SK-N-SH (cell line): ENCODE measurements at regions not wholly inside any gene's neighbourhood (a gene's known extent, or its start where the extent isn't known, plus 50 kb on each side); places are given as distances from the start of the nearest gene placed in this dataset.

Experiments used
- CTCF ChIA-PET: fragments of 300-600, 350-600 bp; formaldehyde crosslinking; extraction: SDS; loops from one replicate; lab custom pipeline; 2021; lab: Yijun Ruan, JAX
- POLR2A ChIA-PET: fragments of 350-600 bp; sonication (Branson Sonifier 250); formaldehyde crosslinking; extraction: SDS; loops from one replicate; lab custom pipeline; 2020; ENCODE audit warnings: antibody characterized with exemption, inconsistent platforms; lab: Yijun Ruan, JAX
- DNase-seq: peaks from one replicate; pipeline ENCODE4 v3.0.0; 2012
- H2AFZ ChIP-seq: fragments of 200-600 bp; sonication (generic); 2 replicates; pipeline ENCODE4 v1.8.1; 2016; ENCODE audit warnings: antibody characterized with exemption, mild to moderate bottlenecking, low read depth
- H3F3A ChIP-seq: fragments of 200-600 bp; sonication (generic); replicated peaks from 2 replicates; pipeline ENCODE3; 2016; ENCODE audit warnings: antibody characterized with exemption, mild to moderate bottlenecking; ENCODE audit not compliant: insufficient read depth
- H3K27ac ChIP-seq, 2 experiments: fragments of 200-500 bp in 1 of 2; fragments of 200-600 bp in 1 of 2; sonication (Bioruptor generic) in 1 of 2; sonication (generic), shearing (Covaris generic) in 1 of 2; 2 replicates each; pipeline versions ENCODE4 v1.5.1 to v1.6.1; 2014 to 2016; ENCODE audit warnings: low read depth in 2 of 2, inconsistent platforms in 1 of 2, low read length in 1 of 2, mild to moderate bottlenecking in 1 of 2, mixed read lengths in 1 of 2
- H3K27me3 ChIP-seq: fragments of 200-600 bp; sonication (generic), shearing (Covaris generic); 2 replicates; pipeline ENCODE4 v1.6.1; 2016; ENCODE audit warnings: mixed run types; ENCODE audit not compliant: insufficient read depth
- H3K36me3 ChIP-seq, 2 experiments: fragments of 200-500 bp in 1 of 2; fragments of 200-600 bp in 1 of 2; sonication (Bioruptor generic) in 1 of 2; sonication (generic) in 1 of 2; replicated peaks in 1 of 2; 2 replicates each; pipeline versions ENCODE3 to v1.5.1; 2014 to 2016; ENCODE audit warnings: low read length in 1 of 2, mild to moderate bottlenecking in 1 of 2; ENCODE audit not compliant: insufficient read depth in 2 of 2, control insufficient read depth in 1 of 2
- H3K4me1 ChIP-seq, 2 experiments: fragments of 200-500 bp in 1 of 2; fragments of 200-600 bp in 1 of 2; sonication (Bioruptor generic) in 1 of 2; sonication (generic), shearing (Covaris generic) in 1 of 2; 2 replicates each; pipeline versions ENCODE4 v1.5.1 to v1.6.1; 2014 to 2016; ENCODE audit warnings: low read depth in 1 of 2, low read length in 1 of 2, mixed run types in 1 of 2; ENCODE audit not compliant: insufficient read depth in 2 of 2, control insufficient read depth in 1 of 2
- H3K4me2 ChIP-seq: fragments of 200-600 bp; sonication (generic), shearing (Covaris generic); 2 replicates; pipeline ENCODE4 v1.6.1; 2017; ENCODE audit warnings: mixed run types
- H3K4me3 ChIP-seq, 2 experiments: fragments of 200-500 bp in 1 of 2; fragments of 200-600 bp in 1 of 2; sonication (Bioruptor generic) in 1 of 2; sonication (generic), shearing (Covaris generic) in 1 of 2; 2 replicates each; pipeline versions ENCODE4 v1.5.1 to v1.8.1; 2014 to 2016; ENCODE audit warnings: low read depth in 2 of 2, inconsistent platforms in 1 of 2, low read length in 1 of 2, mild to moderate bottlenecking in 1 of 2, mixed read lengths in 1 of 2, moderate library complexity in 1 of 2
- H3K79me2 ChIP-seq: fragments of 200-600 bp; sonication (generic); 2 replicates; pipeline ENCODE4 v1.8.1; 2017; ENCODE audit warnings: mild to moderate bottlenecking; ENCODE audit not compliant: insufficient read depth
- H3K9ac ChIP-seq: fragments of 200-600 bp; sonication (generic); 2 replicates; pipeline ENCODE4 v1.6.1; 2017; ENCODE audit warnings: mixed run types
- H3K9me2 ChIP-seq: fragments of 200-600 bp; sonication (generic); 2 replicates; pipeline ENCODE4 v1.6.1; 2017; ENCODE audit warnings: mixed run types
- H3K9me3 ChIP-seq: fragments of 200-600 bp; sonication (generic); 2 replicates; pipeline ENCODE4 v1.6.1; 2017; ENCODE audit warnings: mixed run types, mild to moderate bottlenecking, moderate library complexity
- H4K20me1 ChIP-seq: fragments of 200-600 bp; sonication (generic); 2 replicates; pipeline ENCODE4 v1.6.1; 2017; ENCODE audit warnings: mild to moderate bottlenecking, mixed run types; ENCODE audit not compliant: insufficient read depth
- CHD2 ChIP-seq: fragments of 150-350 bp; IDR thresholded peaks from 2 replicates; pipeline ENCODE4 v1.6.1; 2018; ENCODE audit warnings: low read length; ENCODE audit not compliant: partially characterized antibody
- EZH2phosphoT487 ChIP-seq: fragments of 200-600 bp; sonication (generic); IDR thresholded peaks from 2 replicates; pipeline ENCODE4 v1.6.1; 2017; ENCODE audit warnings: low read depth, mixed run types, mild to moderate bottlenecking, antibody characterized with exemption, moderate library complexity, borderline replicate concordance
- GABPA ChIP-seq: IDR thresholded peaks from 2 replicates; pipeline ENCODE4 v1.4.0; 2012; ENCODE audit warnings: low read depth, mild to moderate bottlenecking
- GATA2 ChIP-seq: sonication (generic); formaldehyde crosslinking; IDR thresholded peaks from 2 replicates; pipeline ENCODE4 v1.5.0; 2020; ENCODE audit warnings: mild to moderate bottlenecking, missing genetic modification reagents
- MAX ChIP-seq: IDR thresholded peaks from 2 replicates; pipeline ENCODE4 v1.4.0; 2012; ENCODE audit warnings: low read depth
- MEF2A ChIP-seq: IDR thresholded peaks from 2 replicates; pipeline ENCODE4 v1.4.0; 2012; ENCODE audit warnings: low read depth, borderline replicate concordance
- MXI1 ChIP-seq: IDR thresholded peaks from 2 replicates; pipeline ENCODE4 v1.6.1; 2012; ENCODE audit warnings: mild to moderate bottlenecking, low read depth, low read length, improper control_type of control experiment
- NFIC ChIP-seq: IDR thresholded peaks from 2 replicates; pipeline ENCODE4 v1.4.0; 2012; ENCODE audit warnings: borderline replicate concordance
- REST ChIP-seq: IDR thresholded peaks from 2 replicates; pipeline ENCODE4 v1.6.1; 2012; ENCODE audit warnings: mild to moderate bottlenecking, low read depth, low read length, moderate library complexity
- RXRA ChIP-seq: IDR thresholded peaks from 2 replicates; pipeline ENCODE4 v1.4.0; 2012; ENCODE audit warnings: low read depth, mild to moderate bottlenecking, borderline replicate concordance
- SIN3A ChIP-seq: IDR thresholded peaks from 2 replicates; pipeline ENCODE4 v1.6.1; 2012; ENCODE audit warnings: low read depth, mild to moderate bottlenecking, low read length, moderate library complexity, borderline replicate concordance
- TEAD4 ChIP-seq: IDR thresholded peaks from 2 replicates; pipeline ENCODE4 v1.4.0; 2012; ENCODE audit warnings: mild to moderate bottlenecking, borderline replicate concordance; ENCODE audit not compliant: insufficient read depth
- WGBS: methylation state at CpG from one replicate; pipeline ENCODE4 v1.1.6; 2017; ENCODE audit warnings: low lambda C conversion rate; 5-methylcytosine and 5-hydroxymethylcytosine counted together
- TF ChIP-seq, protein P1 (sequence below): fragments of 150-350 bp; IDR thresholded peaks from 2 replicates; pipeline ENCODE4 v1.6.1; 2016; ENCODE audit warnings: mild to moderate bottlenecking, low read depth, low read length
- TF ChIP-seq, protein P2 (sequence below): IDR thresholded peaks from 2 replicates; pipeline ENCODE4 v1.4.0; 2012; ENCODE audit warnings: low read depth, borderline replicate concordance

DNA sequence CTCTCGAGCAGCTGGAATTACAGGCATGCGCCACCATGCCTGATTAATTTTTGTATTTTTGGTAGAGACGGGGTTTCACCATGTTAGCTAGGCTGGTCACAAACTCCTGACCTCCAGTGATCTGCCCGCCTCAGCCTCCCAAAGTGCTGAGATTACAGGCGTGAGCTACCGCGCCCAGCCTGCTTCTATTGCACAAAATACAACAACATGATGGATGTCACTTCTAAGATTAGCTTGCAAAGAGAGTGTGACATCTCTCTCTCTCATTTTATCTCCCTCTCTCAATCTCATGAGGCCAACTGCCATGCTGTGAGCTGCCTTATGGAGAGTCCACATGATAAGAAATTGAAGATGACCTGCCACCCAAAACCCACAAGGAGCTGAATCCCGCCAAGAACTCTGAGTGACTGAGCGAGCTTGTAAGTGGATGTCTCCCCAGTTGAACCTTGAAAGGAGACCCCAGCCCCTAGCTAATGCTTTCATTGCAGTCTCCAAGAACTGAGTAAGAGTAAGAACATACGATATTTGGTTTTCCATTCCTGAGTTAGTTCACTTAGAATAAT, 458.5 kb downstream of the RBFOX1 start (continued):
- TF ChIP-seq REST (no peak), SIN3A (no peak), CHD2 (no peak), TEAD4 (no peak), NFIC (no peak)
- TF ChIP-seq, protein P1, sequence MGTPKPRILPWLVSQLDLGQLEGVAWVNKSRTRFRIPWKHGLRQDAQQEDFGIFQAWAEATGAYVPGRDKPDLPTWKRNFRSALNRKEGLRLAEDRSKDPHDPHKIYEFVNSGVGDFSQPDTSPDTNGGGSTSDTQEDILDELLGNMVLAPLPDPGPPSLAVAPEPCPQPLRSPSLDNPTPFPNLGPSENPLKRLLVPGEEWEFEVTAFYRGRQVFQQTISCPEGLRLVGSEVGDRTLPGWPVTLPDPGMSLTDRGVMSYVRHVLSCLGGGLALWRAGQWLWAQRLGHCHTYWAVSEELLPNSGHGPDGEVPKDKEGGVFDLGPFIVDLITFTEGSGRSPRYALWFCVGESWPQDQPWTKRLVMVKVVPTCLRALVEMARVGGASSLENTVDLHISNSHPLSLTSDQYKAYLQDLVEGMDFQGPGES = no peak
- TF ChIP-seq, protein P2, sequence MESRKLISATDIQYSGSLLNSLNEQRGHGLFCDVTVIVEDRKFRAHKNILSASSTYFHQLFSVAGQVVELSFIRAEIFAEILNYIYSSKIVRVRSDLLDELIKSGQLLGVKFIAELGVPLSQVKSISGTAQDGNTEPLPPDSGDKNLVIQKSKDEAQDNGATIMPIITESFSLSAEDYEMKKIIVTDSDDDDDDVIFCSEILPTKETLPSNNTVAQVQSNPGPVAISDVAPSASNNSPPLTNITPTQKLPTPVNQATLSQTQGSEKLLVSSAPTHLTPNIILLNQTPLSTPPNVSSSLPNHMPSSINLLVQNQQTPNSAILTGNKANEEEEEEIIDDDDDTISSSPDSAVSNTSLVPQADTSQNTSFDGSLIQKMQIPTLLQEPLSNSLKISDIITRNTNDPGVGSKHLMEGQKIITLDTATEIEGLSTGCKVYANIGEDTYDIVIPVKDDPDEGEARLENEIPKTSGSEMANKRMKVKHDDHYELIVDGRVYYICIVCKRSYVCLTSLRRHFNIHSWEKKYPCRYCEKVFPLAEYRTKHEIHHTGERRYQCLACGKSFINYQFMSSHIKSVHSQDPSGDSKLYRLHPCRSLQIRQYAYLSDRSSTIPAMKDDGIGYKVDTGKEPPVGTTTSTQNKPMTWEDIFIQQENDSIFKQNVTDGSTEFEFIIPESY = no peak

GRCh38 chr16:7775072-7775488, 442.4 kb downstream of the RBFOX1 start:
- TF ChIP-seq MAX (no peak), GATA2 (CRISPR knock-in tag) (no peak), CHD2 (no peak), EZH2phosphoT487 (no peak), NFIC (no peak), MEF2A (no peak), RXRA (no peak), MXI1 (no peak), GABPA (no peak)
- WGBS = 2% methylated on average over 1 of the region's 1 CpG
- no peak overlapping the region for H3K4me2 ChIP-seq
- H3K36me3 ChIP-seq = no peaks in the 10 kb centered on the region
- H3F3A ChIP-seq = no peaks in the 10 kb centered on the region
- no peaks in the 10 kb centered on the region for H3K9me2 ChIP-seq
- no peaks in the 10 kb centered on the region for H3K79me2 ChIP-seq
- H4K20me1 ChIP-seq = no peaks in the 10 kb centered on the region
- ChIA-PET CTCF (no interaction called here), POLR2A (no interaction called here)
- no peak overlapping the region for H3K27ac ChIP-seq
- no peak overlapping the region for H3K4me3 ChIP-seq
- no peak for DNase-seq
- H2AFZ ChIP-seq = no peak overlapping the region
- no peaks in the 10 kb centered on the region for H3K9me3 ChIP-seq
- H3K27me3 ChIP-seq = no peaks in the 10 kb centered on the region
- H3K4me1 ChIP-seq = no peaks in the 10 kb centered on the region
- no peak overlapping the region for H3K9ac ChIP-seq
